GM23248 (cell line): ENCODE measurements at regions not wholly inside any gene's neighbourhood (a gene's known extent, or its start where the extent isn't known, plus 50 kb on each side); places are given as distances from the start of the nearest gene placed in this dataset.

Experiments used
- EZH2 ChIP-seq: fragments of 200-600 bp; sonication (generic); IDR thresholded peaks from 2 replicates; pipeline ENCODE4 v1.6.1; 2018; ENCODE audit warnings: antibody characterized with exemption, mild to moderate bottlenecking; ENCODE audit not compliant: insufficient read depth, poor library complexity, severe bottlenecking
- EZH2phosphoT487 ChIP-seq: fragments of 200-600 bp; sonication (generic); IDR thresholded peaks from 2 replicates; pipeline ENCODE4 v1.6.1; 2018; ENCODE audit warnings: antibody characterized with exemption, moderate library complexity, mild to moderate bottlenecking, low read depth; ENCODE audit not compliant: insufficient read depth

GRCh38 chr3:69452295-69452694 lies 66.4 kb upstream of the FRMD4B start:
- TF ChIP-seq EZH2 (no peak), EZH2phosphoT487 (no peak)
